Endothelial cell of umbilical vein (primary cell): ENCODE measurements at regions not wholly inside any gene's neighbourhood (a gene's known extent, or its start where the extent isn't known, plus 50 kb on each side); places are given as distances from the start of the nearest gene placed in this dataset.

ENCODE experiments used
- BruUV-seq: library from RNA; stranded (reverse); fragments of 400-500 nt; replicated peaks from 2 replicates; lab custom pipeline; 2021; lab: Mats Ljungman, UMichigan
- CTCF ChIA-PET: fragments of 300-600, 350-600 bp; sonication (Branson Sonifier 250); formaldehyde crosslinking; loops from one replicate; lab custom pipeline; 2021; ENCODE audit warnings: antibody characterized with exemption, inconsistent platforms; lab: Charles Lee
- POLR2A ChIA-PET: fragments of 300-600, 350-600 bp; sonication (Branson Sonifier 250); formaldehyde crosslinking; loops from one replicate; lab custom pipeline; 2021; ENCODE audit warnings: antibody characterized with exemption, inconsistent platforms; lab: Charles Lee
- DNase-seq: peaks from one replicate; pipeline ENCODE4 v3.0.0-alpha.2; 2011; ENCODE audit warnings: low read depth, low spot score
- FAIRE-seq: peaks from 2 replicates; lab custom pipeline; 2011; peaks lifted over from hg19 to GRCh38; lab: Jason Lieb, UNC
- H2AFZ ChIP-seq: 2 replicates; pipeline ENCODE4 v1.6.0; 2012; ENCODE audit warnings: low read depth, low read length, control low read depth, inconsistent platforms
- H3K27ac ChIP-seq: 2 replicates; pipeline ENCODE4 v1.5.1; 2011; ENCODE audit warnings: low read depth, mild to moderate bottlenecking, control low read depth, low read length, moderate library complexity; ENCODE audit not compliant: insufficient read depth
- H3K27me3 ChIP-seq, 2 experiments: 2 replicates each; pipeline versions ENCODE4 v1.6.0 to v1.6.1; 2011; ENCODE audit warnings: low read length in 2 of 2, mixed read lengths in 1 of 2; ENCODE audit not compliant: control insufficient read depth in 2 of 2, insufficient read depth in 2 of 2
- H3K36me3 ChIP-seq, 2 experiments: 2 replicates in 1 of 2; 3 replicates in 1 of 2; pipeline ENCODE4 v1.5.1; 2011; ENCODE audit warnings: low read length in 2 of 2, mild to moderate bottlenecking in 1 of 2, moderate library complexity in 1 of 2; ENCODE audit not compliant: control insufficient read depth in 2 of 2, insufficient read depth in 2 of 2; ENCODE audit errors: extremely low read depth in 1 of 2
- H3K4me1 ChIP-seq: 3 replicates; pipeline ENCODE4 v1.5.1; 2011; ENCODE audit warnings: mild to moderate bottlenecking, low read length; ENCODE audit not compliant: control insufficient read depth, insufficient read depth; ENCODE audit errors: extremely low read depth
- H3K4me2 ChIP-seq: 2 replicates; pipeline ENCODE4 v1.6.1; 2011; ENCODE audit warnings: low read length, control low read depth, mixed read lengths; ENCODE audit not compliant: insufficient read depth
- H3K4me3 ChIP-seq, 3 experiments: fragments of 200-600 bp in 1 of 3; sonication (generic), shearing (Covaris generic) in 1 of 3; replicated peaks in 1 of 3; 2 replicates each; pipeline ENCODE4 v1.5.1; 2011 to 2016; ENCODE audit warnings: control low read depth in 3 of 3, low read length in 3 of 3, mild to moderate bottlenecking in 2 of 3, inconsistent platforms in 1 of 3, low read depth in 1 of 3, moderate library complexity in 1 of 3; ENCODE audit not compliant: insufficient read depth in 1 of 3
- H3K79me2 ChIP-seq: 2 replicates; pipeline ENCODE4 v1.6.0; 2012; ENCODE audit warnings: low read length, inconsistent platforms; ENCODE audit not compliant: control insufficient read depth, insufficient read depth
- H3K9ac ChIP-seq: replicated peaks from 2 replicates; pipeline ENCODE3; 2011; ENCODE audit warnings: low read length, control low read depth; ENCODE audit not compliant: insufficient read depth; ENCODE audit errors: extremely low read depth
- H3K9me1 ChIP-seq: replicated peaks from 3 replicates; pipeline ENCODE4 v1.6.0; 2011; ENCODE audit warnings: mild to moderate bottlenecking, low read length; ENCODE audit not compliant: control insufficient read depth, insufficient read depth; ENCODE audit errors: extremely low read depth
- H3K9me3 ChIP-seq: replicated peaks from 2 replicates; pipeline ENCODE4 v1.5.1; 2012; ENCODE audit warnings: low read length, inconsistent platforms; ENCODE audit not compliant: control insufficient read depth, insufficient read depth
- H4K20me1 ChIP-seq: replicated peaks from 2 replicates; pipeline ENCODE3; 2011; ENCODE audit warnings: mild to moderate bottlenecking, low read length; ENCODE audit not compliant: control insufficient read depth, insufficient read depth; ENCODE audit errors: extremely low read depth
- CTCF ChIP-seq, 2 donors: IDR thresholded peaks; 1 replicate in 1 of 2; 2 replicates in 1 of 2; pipeline ENCODE4 v1.5.1; 2011; ENCODE audit warnings: low read length in 2 of 2, mild to moderate bottlenecking in 2 of 2, moderate library complexity in 2 of 2, control low read depth in 1 of 2, inconsistent platforms in 1 of 2, low read depth in 1 of 2; ENCODE audit not compliant: insufficient read depth in 1 of 2; ENCODE audit errors: extremely low read depth in 1 of 2
- EZH2 ChIP-seq: IDR thresholded peaks from 2 replicates; pipeline ENCODE4 v1.6.1; 2012; ENCODE audit warnings: borderline replicate concordance, low read depth, mild to moderate bottlenecking, moderate library complexity, low read length, inconsistent platforms; ENCODE audit not compliant: severe bottlenecking
- FOS ChIP-seq: IDR thresholded peaks from 2 replicates; pipeline ENCODE4 v1.6.1; 2011; ENCODE audit warnings: mild to moderate bottlenecking, low read length, moderate library complexity, borderline replicate concordance; ENCODE audit not compliant: insufficient read depth
- GATA2 ChIP-seq: IDR thresholded peaks from 2 replicates; pipeline ENCODE4 v1.7.0; 2011; ENCODE audit warnings: low read depth, mild to moderate bottlenecking, moderate library complexity, mixed read lengths, low read length; ENCODE audit not compliant: insufficient read length, insufficient read depth
- JUN ChIP-seq: IDR thresholded peaks from 2 replicates; pipeline ENCODE4 v1.6.1; 2011; ENCODE audit warnings: borderline replicate concordance, low read depth; ENCODE audit not compliant: insufficient read length, insufficient read depth
- MAX ChIP-seq: IDR thresholded peaks from 2 replicates; pipeline ENCODE4 v1.6.1; 2011; ENCODE audit not compliant: insufficient read depth, insufficient read length
- MYC ChIP-seq: IDR thresholded peaks from one replicate; pipeline ENCODE4 v1.6.1; 2011; ENCODE audit warnings: mild to moderate bottlenecking, low read depth, low read length
- POLR2A ChIP-seq: IDR thresholded peaks from 2 replicates; pipeline ENCODE4 v1.6.1; 2012; ENCODE audit warnings: low read depth, mild to moderate bottlenecking, control low read depth, low read length
- POLR2AphosphoS5 ChIP-seq: IDR thresholded peaks from 2 replicates; pipeline ENCODE4 v1.6.1; 2012; ENCODE audit warnings: low read depth, mild to moderate bottlenecking, control low read depth, low read length, moderate library complexity; ENCODE audit not compliant: insufficient read depth
- dilution Hi-C: fragments of 300-500 bp; cut with MboI; formaldehyde crosslinking; loops from one replicate; pipeline ENCODE4 v1.15.0; 2019; ENCODE audit warnings: low sequenced_read_pairs; ENCODE audit not compliant: extremely low pct_ligation_motif_present
- intact Hi-C: fragments of 100-400 bp; cut with micrococcal nuclease; formaldehyde crosslinking; loops from one replicate; pipeline ENCODE4 v1.10.0; 2022

GRCh38 chr6:119590066-119590465, 240.5 kb upstream of the MAN1A1 start:
- Histone ChIP-seq H3K79me2 (no peaks in the 10 kb centered on the region), H4K20me1 (no peaks in the 10 kb centered on the region), H3K27me3 (no peaks in the 10 kb centered on the region), H2AFZ (no peak overlapping the region), H3K9me1 (no peaks in the 10 kb centered on the region), H3K4me2 (no peak overlapping the region), H3K36me3 (no peaks in the 10 kb centered on the region), H3K27ac (no peak overlapping the region), H3K4me1 (no peaks in the 10 kb centered on the region), H3K9me3 (no peaks in the 10 kb centered on the region), H3K9ac (no peak overlapping the region), H3K4me3 (no peak overlapping the region)
- no TSS peak for BruUV-seq
- intact Hi-C loops (no loop called here), dilution Hi-C loops (no loop called here)
- ChIA-PET CTCF (no interaction called here), POLR2A (no interaction called here)
- no peak for FAIRE-seq
- DNase-seq: no peak
- no peak for TF ChIP-seq JUN
- TF ChIP-seq EZH2: no peak
- no peak for TF ChIP-seq GATA2
- TF ChIP-seq POLR2A: no peak
- no peak for TF ChIP-seq MAX
- no peak for TF ChIP-seq CTCF (IDR thresholded peaks at IDR 0.05; ENCODE audit: extremely low read depth in 1 of 2, insufficient read depth in 1 of 2, low read depth in 1 of 2, low read length in 2 of 2)
- TF ChIP-seq MYC: no peak
- TF ChIP-seq FOS: no peak
- no peak for TF ChIP-seq POLR2AphosphoS5
